Natural killer cell (primary cell): ENCODE measurements at regions not wholly inside any gene's neighbourhood (a gene's known extent, or its start where the extent isn't known, plus 50 kb on each side); places are given as distances from the start of the nearest gene placed in this dataset.

Experiments
- ATAC-seq, 3 donors: fragments of 150-1000 bp in 2 of 3; fragments of 200-7000 bp in 1 of 3; cut with Tn5 transposase; 1 replicate in 1 of 3; 2 replicates in 2 of 3; pipeline ENCODE4 v1.10.0; 2021; ENCODE audit warnings: mild to moderate bottlenecking in 2 of 3, moderate library complexity in 2 of 3
- DNase-seq, 2 donors: peaks; one replicate each; pipeline versions ENCODE4 v3.0.0 to v3.0.0-alpha.2; 2013 to 2021; ENCODE audit warnings: mixed read lengths in 1 of 2
- H3K27ac ChIP-seq: one replicate; pipeline ENCODE4 v1.5.1; 2013; ENCODE audit warnings: mild to moderate bottlenecking, low read length
- H3K27me3 ChIP-seq: one replicate; pipeline ENCODE4 v1.6.1; 2013; ENCODE audit warnings: low read length; ENCODE audit not compliant: control insufficient read depth, insufficient read depth
- H3K36me3 ChIP-seq: one replicate; pipeline ENCODE4 v1.6.1; 2013; ENCODE audit warnings: low read length; ENCODE audit not compliant: control insufficient read depth, insufficient read depth
- H3K4me1 ChIP-seq: one replicate; pipeline ENCODE4 v1.6.1; 2013; ENCODE audit warnings: low read length; ENCODE audit not compliant: control insufficient read depth, insufficient read depth
- H3K4me3 ChIP-seq: one replicate; pipeline ENCODE4 v1.5.1; 2013; ENCODE audit warnings: low read length
- H3K9me3 ChIP-seq: one replicate; pipeline ENCODE4 v1.6.1; 2013; ENCODE audit warnings: low read length; ENCODE audit not compliant: control insufficient read depth, insufficient read depth
- H3K27ac Mint-ChIP-seq, 2 donors: one replicate each; pipeline ENCODE4 v1.8.0; 2022; ENCODE audit warnings: mild to moderate bottlenecking in 2 of 2, mixed read lengths in 2 of 2, moderate library complexity in 1 of 2
- H3K27me3 Mint-ChIP-seq, 2 donors: one replicate each; pipeline ENCODE4 v1.8.0; 2022; ENCODE audit warnings: low read depth in 2 of 2, mixed read lengths in 2 of 2
- H3K36me3 Mint-ChIP-seq: one replicate; pipeline ENCODE4 v1.8.0; 2022; ENCODE audit warnings: mixed read lengths
- H3K4me1 Mint-ChIP-seq, 2 donors: one replicate each; pipeline ENCODE4 v1.8.0; 2022; ENCODE audit warnings: mixed read lengths in 2 of 2
- H3K4me3 Mint-ChIP-seq: one replicate; pipeline ENCODE4 v1.8.0; 2022; ENCODE audit warnings: mild to moderate bottlenecking, moderate library complexity, mixed read lengths
- H3K9me3 Mint-ChIP-seq, 2 donors: one replicate each; pipeline ENCODE4 v1.8.0; 2022; ENCODE audit warnings: mixed read lengths in 2 of 2
- WGBS: methylation state at CpG from one replicate; pipeline ENCODE4 v1.1.7; 2013; ENCODE audit warnings: missing lambda C conversion rate; ENCODE audit not compliant: insufficient coverage; 5-methylcytosine and 5-hydroxymethylcytosine counted together
- intact Hi-C: fragments of 100-400 bp; cut with micrococcal nuclease; formaldehyde crosslinking; loops from one replicate; pipeline ENCODE4 v1.14.2; 2022
- TF ChIP-seq, protein P1 (sequence below): fragments of 200-600 bp; IDR thresholded peaks from one replicate; pipeline ENCODE4 v1.8.0; 2022; ENCODE audit warnings: antibody characterized with exemption

DNA sequence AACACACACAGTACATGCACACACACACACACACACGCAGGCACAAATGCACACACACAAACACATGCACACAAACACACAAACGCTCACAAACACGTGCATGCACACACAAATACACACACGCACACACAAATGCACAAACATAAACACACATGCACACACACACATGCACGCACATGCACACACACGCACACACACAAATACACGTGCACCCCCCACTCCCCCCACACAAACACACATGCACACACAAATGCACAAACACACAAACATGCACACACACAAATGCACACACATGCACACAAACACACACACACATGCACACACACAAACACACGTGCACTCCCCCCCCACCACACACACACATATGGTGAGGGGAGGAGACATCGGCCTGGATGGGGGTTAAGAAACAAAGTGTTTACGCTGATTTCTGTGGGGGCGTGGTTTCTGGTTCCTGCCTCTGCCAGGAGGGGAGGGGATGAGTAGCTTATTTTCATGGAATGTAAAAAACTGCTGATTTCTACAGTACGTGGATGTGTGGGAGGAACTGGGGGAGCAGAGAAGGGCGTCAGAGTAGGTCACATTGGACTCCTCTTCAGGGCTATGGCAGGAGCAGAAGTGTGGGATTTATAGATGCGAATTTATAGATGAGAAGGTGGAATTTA is 607.2 kb downstream of the QKI start:
- 56% methylated on average over 12 of the region's 14 CpGs for WGBS

DNA sequence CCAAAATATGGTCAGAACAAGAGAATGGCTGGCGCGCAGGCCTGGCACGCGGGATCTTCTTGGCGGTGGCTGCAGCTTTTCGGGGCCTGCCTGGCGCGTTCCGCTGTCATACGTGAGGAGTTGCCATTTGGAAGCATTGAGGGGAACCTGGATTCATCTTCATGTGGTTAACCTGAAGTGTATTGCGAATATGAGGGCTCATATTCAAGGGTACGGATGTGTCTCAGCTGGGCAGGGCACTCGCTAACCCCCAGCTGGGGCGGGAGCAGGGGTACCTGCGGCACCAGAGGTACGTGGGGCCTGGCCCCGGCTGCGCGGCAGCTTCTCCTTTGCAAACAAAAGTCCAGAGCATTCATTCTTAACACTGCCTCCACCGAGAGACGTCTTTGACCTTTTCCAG is 605.6 kb downstream of the QKI start:
- Histone ChIP-seq H3K9me3 (no peaks in the 10 kb centered on the region), H3K27ac (no peak overlapping the region), H3K4me1 (no peaks in the 10 kb centered on the region), H3K36me3 (no peaks in the 10 kb centered on the region), H3K4me3 (no peak overlapping the region), H3K27me3 (no peaks in the 10 kb centered on the region)
- H3K36me3 Mint-ChIP-seq = no peaks in the 10 kb centered on the region
- TF ChIP-seq, protein P1, sequence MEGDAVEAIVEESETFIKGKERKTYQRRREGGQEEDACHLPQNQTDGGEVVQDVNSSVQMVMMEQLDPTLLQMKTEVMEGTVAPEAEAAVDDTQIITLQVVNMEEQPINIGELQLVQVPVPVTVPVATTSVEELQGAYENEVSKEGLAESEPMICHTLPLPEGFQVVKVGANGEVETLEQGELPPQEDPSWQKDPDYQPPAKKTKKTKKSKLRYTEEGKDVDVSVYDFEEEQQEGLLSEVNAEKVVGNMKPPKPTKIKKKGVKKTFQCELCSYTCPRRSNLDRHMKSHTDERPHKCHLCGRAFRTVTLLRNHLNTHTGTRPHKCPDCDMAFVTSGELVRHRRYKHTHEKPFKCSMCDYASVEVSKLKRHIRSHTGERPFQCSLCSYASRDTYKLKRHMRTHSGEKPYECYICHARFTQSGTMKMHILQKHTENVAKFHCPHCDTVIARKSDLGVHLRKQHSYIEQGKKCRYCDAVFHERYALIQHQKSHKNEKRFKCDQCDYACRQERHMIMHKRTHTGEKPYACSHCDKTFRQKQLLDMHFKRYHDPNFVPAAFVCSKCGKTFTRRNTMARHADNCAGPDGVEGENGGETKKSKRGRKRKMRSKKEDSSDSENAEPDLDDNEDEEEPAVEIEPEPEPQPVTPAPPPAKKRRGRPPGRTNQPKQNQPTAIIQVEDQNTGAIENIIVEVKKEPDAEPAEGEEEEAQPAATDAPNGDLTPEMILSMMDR = no peak
- ATAC-seq (no peak), DNase-seq (no peak)
- H3K9me3 Mint-ChIP-seq = no peaks in the 10 kb centered on the region
- no peaks in the 10 kb centered on the region for H3K4me1 Mint-ChIP-seq
- H3K27ac Mint-ChIP-seq = no peak overlapping the region
- peaks cover 18 to 43% of the 10 kb centered on the region in 2 donors for H3K27me3 Mint-ChIP-seq
- no peak overlapping the region for H3K4me3 Mint-ChIP-seq
- intact Hi-C loops = no loop called here
- 96% methylated on average over 21 of the region's 21 CpGs for WGBS

More for the DNA sequence above, 607.2 kb downstream of the QKI start:
- intact Hi-C loops = no loop called here
- Histone ChIP-seq H3K36me3 (no peaks in the 10 kb centered on the region), H3K4me1 (no peaks in the 10 kb centered on the region), H3K27me3 (no peaks in the 10 kb centered on the region), H3K9me3 (no peaks in the 10 kb centered on the region), H3K27ac (no peak overlapping the region), H3K4me3 (no peak overlapping the region)
- H3K9me3 Mint-ChIP-seq = no peaks in the 10 kb centered on the region
- TF ChIP-seq, protein P1 = no peak
- H3K27me3 Mint-ChIP-seq = peaks cover 20 to 43% of the 10 kb centered on the region in 2 donors
- H3K4me3 Mint-ChIP-seq = no peak overlapping the region
- H3K36me3 Mint-ChIP-seq = no peaks in the 10 kb centered on the region
- DNase-seq = no peak
- ATAC-seq = no peak
- H3K4me1 Mint-ChIP-seq = no peaks in the 10 kb centered on the region
- no peak overlapping the region for H3K27ac Mint-ChIP-seq

DNA sequence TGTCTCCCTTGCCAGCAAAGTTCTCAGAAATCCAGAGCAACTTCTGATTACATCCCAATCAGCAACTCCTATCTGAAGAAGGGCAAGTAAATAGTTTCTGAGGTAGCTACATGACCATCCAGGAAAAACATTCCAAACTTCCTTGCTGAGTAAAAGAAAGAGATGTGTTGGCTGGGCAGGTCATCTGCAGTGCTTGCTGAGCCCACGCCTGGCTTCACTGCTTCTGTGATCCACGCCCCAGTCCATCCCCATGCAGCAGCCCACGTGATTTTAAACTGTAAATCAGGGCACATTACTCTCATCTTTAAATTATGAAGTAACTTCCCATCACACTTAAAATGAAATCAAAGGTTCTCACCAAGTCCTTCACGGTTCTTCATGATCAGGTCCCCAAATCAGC is 603.6 kb downstream of the QKI start:
- Histone ChIP-seq H3K4me1 (no peaks in the 10 kb centered on the region), H3K36me3 (no peaks in the 10 kb centered on the region), H3K4me3 (no peak overlapping the region), H3K27me3 (no peaks in the 10 kb centered on the region), H3K9me3 (no peaks in the 10 kb centered on the region), H3K27ac (no peak overlapping the region)
- H3K4me3 Mint-ChIP-seq = no peak overlapping the region
- H3K9me3 Mint-ChIP-seq = no peaks in the 10 kb centered on the region
- WGBS = 75% methylated on average over 4 of the region's 4 CpGs
- TF ChIP-seq, protein P1 = no peak
- H3K27me3 Mint-ChIP-seq = peaks cover 14 to 41% of the 10 kb centered on the region in 2 donors
- DNase-seq = no peak
- intact Hi-C loops = no loop called here
- no peak for ATAC-seq
- H3K36me3 Mint-ChIP-seq = no peaks in the 10 kb centered on the region
- no peaks in the 10 kb centered on the region for H3K4me1 Mint-ChIP-seq
- no peak overlapping the region for H3K27ac Mint-ChIP-seq

DNA sequence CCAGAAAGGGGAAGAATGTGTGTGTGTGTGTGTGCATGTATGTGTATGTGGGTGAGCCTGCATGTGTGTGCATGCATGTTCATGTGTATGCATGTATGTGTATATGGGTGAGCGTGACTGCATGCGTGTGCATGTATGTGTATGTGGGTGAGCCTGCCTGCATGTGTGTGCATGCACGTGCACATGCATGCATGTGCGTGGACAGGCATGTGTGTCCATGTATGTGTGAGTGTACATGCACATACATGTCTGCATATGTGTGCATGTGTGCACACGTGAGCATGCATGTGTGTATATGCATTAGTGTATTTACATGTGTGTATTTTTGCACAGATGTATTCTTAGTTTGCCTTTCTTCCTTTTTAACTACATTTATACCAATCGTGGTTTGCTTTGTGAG is 601.5 kb downstream of the QKI start:
- H3K27ac ChIP-seq = no peak overlapping the region
- no peaks in the 10 kb centered on the region for H3K9me3 ChIP-seq
- peak in 1 of 3 donors; percentile 39 for ATAC-seq
- H3K4me3 ChIP-seq = no peak overlapping the region
- Mint-ChIP-seq H3K4me1 (no peaks in the 10 kb centered on the region), H3K27me3 (peaks cover 13 to 32% of the 10 kb centered on the region in 2 donors), H3K36me3 (no peaks in the 10 kb centered on the region), H3K4me3 (no peak overlapping the region), H3K9me3 (no peaks in the 10 kb centered on the region), H3K27ac (no peak overlapping the region)
- H3K27me3 ChIP-seq = no peaks in the 10 kb centered on the region
- intact Hi-C loops = no loop called here
- TF ChIP-seq, protein P1 = no peak
- H3K4me1 ChIP-seq = no peaks in the 10 kb centered on the region
- 95% methylated on average over 5 of the region's 6 CpGs for WGBS
- DNase-seq = no peak
- H3K36me3 ChIP-seq = no peaks in the 10 kb centered on the region
